ENCODE measurements at regions not wholly inside any gene's neighbourhood (a gene's known extent, or its start where the extent isn't known, plus 50 kb on each side); places are given as distances from the start of the nearest gene placed in this dataset.

DNA sequence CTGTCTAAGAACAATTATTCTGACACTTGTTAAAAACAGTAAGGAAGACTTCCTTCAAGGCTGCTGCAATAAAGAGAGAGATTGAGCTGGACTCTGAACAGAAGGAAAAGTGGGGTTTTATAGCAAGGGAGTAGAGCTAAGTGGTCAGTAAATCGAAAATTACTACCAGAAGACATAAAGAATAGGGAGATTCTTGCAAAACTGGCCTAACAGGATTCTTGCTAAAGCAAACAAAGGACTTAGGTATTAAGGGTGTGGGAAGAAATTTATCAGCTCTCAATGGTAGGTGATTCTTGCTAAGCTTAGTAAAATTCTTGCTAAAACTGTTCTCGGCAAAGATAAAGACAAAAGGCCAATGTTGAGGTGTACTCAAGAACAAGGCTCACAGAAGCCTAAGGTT, 300.5 kb downstream of the SLCO4C1 start:
- Histone ChIP-seq H3K4me1 (ENCODE audit: control insufficient read depth, insufficient read depth, low read length) (peaks cover 15% of the 10 kb centered on the region), H3K27me3 (ENCODE audit: control insufficient read depth, insufficient read depth, low read length) (no peaks in the 10 kb centered on the region), H3K4me3 (ENCODE audit: low read length) (no peak overlapping the region), H3K36me3 (ENCODE audit: control insufficient read depth, insufficient read depth, low read length) (no peaks in the 10 kb centered on the region), H3K9me3 (ENCODE audit: control insufficient read depth, low read depth, low read length) (no peaks in the 10 kb centered on the region), H3K27ac (ENCODE audit: low read length) (peak overlapping the region; percentile 71)
- 17% methylated on average over 1 of the region's 2 CpGs for WGBS (ENCODE audit: insufficient coverage, low lambda C conversion rate)
- peak; percentile 81 to 94 for DNase-seq

GRCh38 chr5:101991486-101991885, 304.6 kb downstream of the SLCO4C1 start:
- no peak overlapping the region for H3K27ac ChIP-seq (ENCODE audit: low read length)
- H3K36me3 ChIP-seq (ENCODE audit: control insufficient read depth, insufficient read depth, low read length): no peaks in the 10 kb centered on the region
- no peaks in the 10 kb centered on the region for H3K9me3 ChIP-seq (ENCODE audit: control insufficient read depth, low read depth, low read length)
- no peak overlapping the region for H3K4me3 ChIP-seq (ENCODE audit: low read length)
- H3K27me3 ChIP-seq (ENCODE audit: control insufficient read depth, insufficient read depth, low read length): no peaks in the 10 kb centered on the region
- peaks cover 15% of the 10 kb centered on the region for H3K4me1 ChIP-seq (ENCODE audit: control insufficient read depth, insufficient read depth, low read length)
- WGBS (ENCODE audit: insufficient coverage, low lambda C conversion rate): no CpG with 5 or more reads among the region's 1 CpG
- no peak for DNase-seq

GRCh38 chr5:101989659-101990058, 306.4 kb downstream of the SLCO4C1 start:
- Histone ChIP-seq H3K27me3 (ENCODE audit: control insufficient read depth, insufficient read depth, low read length) (no peaks in the 10 kb centered on the region), H3K4me1 (ENCODE audit: control insufficient read depth, insufficient read depth, low read length) (peaks cover 4% of the 10 kb centered on the region), H3K9me3 (ENCODE audit: control insufficient read depth, low read depth, low read length) (no peaks in the 10 kb centered on the region), H3K36me3 (ENCODE audit: control insufficient read depth, insufficient read depth, low read length) (no peaks in the 10 kb centered on the region), H3K4me3 (ENCODE audit: low read length) (no peak overlapping the region), H3K27ac (ENCODE audit: low read length) (no peak overlapping the region)
- no peak for DNase-seq
- no CpG with 5 or more reads among the region's 1 CpG for WGBS (ENCODE audit: insufficient coverage, low lambda C conversion rate)

GRCh38 chr5:101977729-101978345, 318.2 kb downstream of the SLCO4C1 start:
- DNase-seq: peak; percentile 31 to 50

GRCh38 chr5:101976933-101977332, 319.2 kb downstream of the SLCO4C1 start:
- Histone ChIP-seq H3K27me3 (ENCODE audit: control insufficient read depth, insufficient read depth, low read length) (no peaks in the 10 kb centered on the region), H3K9me3 (ENCODE audit: control insufficient read depth, low read depth, low read length) (no peaks in the 10 kb centered on the region)

More at GRCh38 chr5:101977729-101978345, 318.2 kb downstream of the SLCO4C1 start:
- H3K4me3 ChIP-seq (ENCODE audit: low read length): no peak overlapping the region
- H3K9me3 ChIP-seq (ENCODE audit: control insufficient read depth, low read depth, low read length): no peaks in the 10 kb centered on the region
- WGBS (ENCODE audit: insufficient coverage, low lambda C conversion rate): 0% methylated on average over 1 of the region's 1 CpG
- H3K36me3 ChIP-seq (ENCODE audit: control insufficient read depth, insufficient read depth, low read length): no peaks in the 10 kb centered on the region
- no peaks in the 10 kb centered on the region for H3K27me3 ChIP-seq (ENCODE audit: control insufficient read depth, insufficient read depth, low read length)
- H3K27ac ChIP-seq (ENCODE audit: low read length): no peak overlapping the region
- no peaks in the 10 kb centered on the region for H3K4me1 ChIP-seq (ENCODE audit: control insufficient read depth, insufficient read depth, low read length)

DNA sequence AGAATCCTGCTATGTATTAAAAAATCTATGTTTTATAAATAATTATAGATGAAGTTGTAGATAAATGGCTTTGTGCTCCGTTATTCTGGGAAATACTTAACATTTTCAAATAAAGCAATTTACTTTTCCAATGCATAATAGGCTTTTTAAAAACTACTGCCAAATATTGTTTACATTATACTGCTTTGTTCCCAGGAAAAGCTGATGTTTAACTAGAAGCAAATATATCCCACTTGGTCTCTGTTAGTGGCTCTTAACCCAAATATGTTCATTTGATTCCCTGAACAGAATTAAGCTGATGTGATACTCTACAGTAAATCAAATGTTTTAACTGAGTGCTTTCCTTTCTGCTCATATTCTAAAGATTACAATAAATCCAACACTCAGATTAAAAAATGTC, 326.3 kb downstream of the SLCO4C1 start:
- H3K36me3 ChIP-seq (ENCODE audit: control insufficient read depth, insufficient read depth, low read length): no peaks in the 10 kb centered on the region
- WGBS (ENCODE audit: insufficient coverage, low lambda C conversion rate): 43% methylated on average over 1 of the region's 1 CpG
- peak in 1 of 2 donors; percentile 3 for DNase-seq
- H3K4me1 ChIP-seq (ENCODE audit: control insufficient read depth, insufficient read depth, low read length): no peaks in the 10 kb centered on the region
- H3K9me3 ChIP-seq (ENCODE audit: control insufficient read depth, low read depth, low read length): no peaks in the 10 kb centered on the region
- no peak overlapping the region for H3K27ac ChIP-seq (ENCODE audit: low read length)
- no peak overlapping the region for H3K4me3 ChIP-seq (ENCODE audit: low read length)
- no peaks in the 10 kb centered on the region for H3K27me3 ChIP-seq (ENCODE audit: control insufficient read depth, insufficient read depth, low read length)

More at GRCh38 chr5:101976933-101977332, 319.2 kb downstream of the SLCO4C1 start:
- Histone ChIP-seq H3K4me3 (ENCODE audit: low read length) (no peak overlapping the region), H3K27ac (ENCODE audit: low read length) (no peak overlapping the region), H3K36me3 (ENCODE audit: control insufficient read depth, insufficient read depth, low read length) (no peaks in the 10 kb centered on the region), H3K4me1 (ENCODE audit: control insufficient read depth, insufficient read depth, low read length) (no peaks in the 10 kb centered on the region)
- DNase-seq: no peak

GRCh38 chr5:101966476-101966875, 329.6 kb downstream of the SLCO4C1 start:
- H3K4me1 ChIP-seq (ENCODE audit: control insufficient read depth, insufficient read depth, low read length): no peaks in the 10 kb centered on the region

DNA sequence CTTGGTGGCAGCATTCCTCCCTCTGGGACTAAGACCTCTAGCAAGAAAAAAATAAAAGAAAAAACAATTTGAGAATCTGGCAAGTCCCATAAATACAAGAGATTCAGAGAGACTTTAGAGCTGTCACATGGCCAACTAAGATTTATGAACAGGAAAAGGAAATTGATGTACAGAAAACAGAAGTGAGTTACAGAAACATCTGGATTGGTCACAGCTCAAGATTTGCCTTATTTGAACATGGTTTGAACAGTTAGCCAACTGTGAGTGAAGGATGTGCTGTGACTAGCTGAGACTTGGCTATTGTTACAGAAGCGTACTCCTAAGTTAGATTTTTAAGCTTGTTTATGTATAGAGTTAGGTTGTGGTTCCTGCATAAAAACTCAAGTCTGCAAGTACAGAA, 340.2 kb downstream of the SLCO4C1 start:
- Histone ChIP-seq H3K36me3 (ENCODE audit: control insufficient read depth, insufficient read depth, low read length) (no peaks in the 10 kb centered on the region), H3K9me3 (ENCODE audit: control insufficient read depth, low read depth, low read length) (no peaks in the 10 kb centered on the region), H3K27ac (ENCODE audit: low read length) (no peak overlapping the region), H3K4me3 (ENCODE audit: low read length) (no peak overlapping the region), H3K4me1 (ENCODE audit: control insufficient read depth, insufficient read depth, low read length) (no peaks in the 10 kb centered on the region), H3K27me3 (ENCODE audit: control insufficient read depth, insufficient read depth, low read length) (no peaks in the 10 kb centered on the region)
- no CpG with 5 or more reads among the region's 1 CpG for WGBS (ENCODE audit: insufficient coverage, low lambda C conversion rate)
- no peak for DNase-seq

More at GRCh38 chr5:101966476-101966875, 329.6 kb downstream of the SLCO4C1 start:
- WGBS (ENCODE audit: insufficient coverage, low lambda C conversion rate): no CpG with 5 or more reads among the region's 2 CpGs
- DNase-seq: no peak
- Histone ChIP-seq H3K4me3 (ENCODE audit: low read length) (no peak overlapping the region), H3K36me3 (ENCODE audit: control insufficient read depth, insufficient read depth, low read length) (no peaks in the 10 kb centered on the region), H3K27me3 (ENCODE audit: control insufficient read depth, insufficient read depth, low read length) (no peaks in the 10 kb centered on the region), H3K27ac (ENCODE audit: low read length) (no peak overlapping the region), H3K9me3 (ENCODE audit: control insufficient read depth, low read depth, low read length) (no peaks in the 10 kb centered on the region)

- peaks cover 6% of the 10 kb centered on the region for H3K4me1 ChIP-seq (ENCODE audit: control insufficient read depth, insufficient read depth, low read length)
- peak; percentile 39 to 78 for DNase-seq
- no peak overlapping the region for H3K4me3 ChIP-seq (ENCODE audit: low read length)
- no peaks in the 10 kb centered on the region for H3K27me3 ChIP-seq (ENCODE audit: control insufficient read depth, insufficient read depth, low read length)
- H3K36me3 ChIP-seq (ENCODE audit: control insufficient read depth, insufficient read depth, low read length): no peaks in the 10 kb centered on the region
- H3K9me3 ChIP-seq (ENCODE audit: control insufficient read depth, low read depth, low read length): no peaks in the 10 kb centered on the region
- peak overlapping the region; percentile 74 for H3K27ac ChIP-seq (ENCODE audit: low read length)
Measured at GRCh38 chr5:101950019-101950418, 346.1 kb downstream of the SLCO4C1 start.

GRCh38 chr5:101948615-101949014, 347.5 kb downstream of the SLCO4C1 start:
- Histone ChIP-seq H3K9me3 (ENCODE audit: control insufficient read depth, low read depth, low read length) (no peaks in the 10 kb centered on the region), H3K36me3 (ENCODE audit: control insufficient read depth, insufficient read depth, low read length) (no peaks in the 10 kb centered on the region), H3K27me3 (ENCODE audit: control insufficient read depth, insufficient read depth, low read length) (no peaks in the 10 kb centered on the region), H3K4me3 (ENCODE audit: low read length) (no peak overlapping the region), H3K27ac (ENCODE audit: low read length) (no peak overlapping the region), H3K4me1 (ENCODE audit: control insufficient read depth, insufficient read depth, low read length) (peaks cover 6% of the 10 kb centered on the region)
- DNase-seq: no peak
- no CpG with 5 or more reads among the region's 1 CpG for WGBS (ENCODE audit: insufficient coverage, low lambda C conversion rate)

DNA sequence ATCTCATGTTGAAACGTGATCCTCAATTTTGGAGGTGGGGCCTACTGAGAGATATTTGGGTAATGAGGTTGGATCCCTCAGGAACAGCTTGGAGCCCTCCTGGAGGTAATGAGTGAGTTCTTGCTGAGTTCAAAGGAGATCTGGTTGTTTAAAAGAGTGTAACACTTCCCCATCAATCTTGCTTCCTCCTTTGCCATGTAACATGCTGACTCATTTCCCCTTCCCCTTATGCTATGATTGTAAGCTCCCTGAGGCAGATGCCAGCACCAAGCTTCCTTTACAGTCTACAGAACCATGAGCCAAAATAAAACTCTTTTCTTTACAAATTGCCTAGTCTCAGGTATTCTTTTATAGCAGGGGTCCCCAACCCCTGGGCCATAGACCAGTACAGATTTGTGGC, 352.3 kb downstream of the SLCO4C1 start:
- no CpG with 5 or more reads among the region's 1 CpG for WGBS (ENCODE audit: insufficient coverage, low lambda C conversion rate)
- Histone ChIP-seq H3K27me3 (ENCODE audit: control insufficient read depth, insufficient read depth, low read length) (no peaks in the 10 kb centered on the region), H3K4me1 (ENCODE audit: control insufficient read depth, insufficient read depth, low read length) (no peaks in the 10 kb centered on the region), H3K36me3 (ENCODE audit: control insufficient read depth, insufficient read depth, low read length) (no peaks in the 10 kb centered on the region), H3K9me3 (ENCODE audit: control insufficient read depth, low read depth, low read length) (no peaks in the 10 kb centered on the region), H3K27ac (ENCODE audit: low read length) (no peak overlapping the region), H3K4me3 (ENCODE audit: low read length) (no peak overlapping the region)
- peak in 1 of 2 donors; percentile 8 for DNase-seq
